SIG-M5 treated with dmso at 0.1 percent for 504 hours (cell line): ENCODE measurements at regions not wholly inside any gene's neighbourhood (a gene's known extent, or its start where the extent isn't known, plus 50 kb on each side); places are given as distances from the start of the nearest gene placed in this dataset.
"Not testable (repeated sequence)": the region's sequence is repeated elsewhere in the genome, so short reads cannot be mapped to it uniquely, and the experiment has no call there.

ENCODE experiments used
- DNase-seq: peaks from one replicate; lab custom pipeline; 2025; ENCODE audit not compliant: unreplicated experiment; lab: John Stamatoyannopoulos, UW

DNA sequence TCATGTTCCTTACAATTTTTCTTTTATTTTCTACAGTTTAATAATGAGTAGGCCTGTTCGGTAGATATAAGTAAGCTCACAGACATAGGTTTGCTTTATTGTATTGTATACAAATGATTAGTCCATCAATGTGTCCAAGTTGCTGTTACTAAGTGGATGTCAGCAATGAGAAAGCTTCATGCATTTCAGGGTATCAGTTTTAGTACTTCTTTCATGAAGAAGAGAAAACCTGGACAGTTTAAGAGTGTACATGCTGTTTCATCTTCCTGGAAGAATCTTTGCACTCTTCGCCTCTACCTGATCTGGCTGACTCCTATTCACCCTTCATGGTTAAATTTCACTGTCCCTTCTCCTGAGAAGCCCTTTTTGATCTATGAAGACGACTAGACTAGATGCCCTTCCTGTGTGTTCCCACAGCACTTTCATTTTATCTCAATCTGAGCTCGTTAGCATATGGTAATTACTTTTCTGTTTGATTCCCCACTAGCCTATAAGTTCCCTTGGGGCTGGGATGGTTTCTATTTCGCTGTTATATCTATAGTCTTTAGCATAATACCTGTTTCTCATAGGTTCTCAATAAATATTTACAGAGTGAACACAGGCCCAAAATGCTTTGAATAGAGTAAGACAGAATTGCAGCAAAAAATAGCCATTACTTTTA, 70.7 kb downstream of the CETN3 start:
- DNase-seq, result no peak

DNA sequence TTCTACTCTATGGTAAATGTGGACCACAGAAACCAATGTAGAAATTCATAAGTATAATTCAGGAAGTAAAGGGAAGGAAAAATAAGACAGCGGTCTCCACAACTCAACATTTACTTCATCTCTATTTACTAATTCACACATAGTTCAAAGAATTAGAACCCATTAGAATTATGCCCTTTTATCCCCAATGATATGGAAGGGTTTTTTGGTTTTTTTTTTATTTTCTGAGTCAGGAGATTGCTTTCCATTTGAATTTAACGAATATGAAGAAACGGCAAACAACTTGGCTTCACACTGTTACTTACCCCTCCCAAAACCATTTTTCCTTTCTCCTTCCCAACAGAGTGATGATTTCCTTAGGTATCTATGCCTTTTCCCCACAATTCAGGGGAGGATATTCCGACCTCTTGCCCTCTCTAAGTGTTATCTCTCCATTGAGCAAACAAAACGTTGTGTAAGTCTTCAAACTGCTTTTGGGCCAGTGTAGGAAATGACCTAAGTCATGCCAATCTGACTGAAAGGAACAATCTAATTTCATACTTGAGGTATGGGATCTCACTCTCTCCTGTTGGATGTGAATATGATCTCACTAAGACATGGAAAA, 72.0 kb downstream of the CETN3 start:
- no peak for DNase-seq

DNA sequence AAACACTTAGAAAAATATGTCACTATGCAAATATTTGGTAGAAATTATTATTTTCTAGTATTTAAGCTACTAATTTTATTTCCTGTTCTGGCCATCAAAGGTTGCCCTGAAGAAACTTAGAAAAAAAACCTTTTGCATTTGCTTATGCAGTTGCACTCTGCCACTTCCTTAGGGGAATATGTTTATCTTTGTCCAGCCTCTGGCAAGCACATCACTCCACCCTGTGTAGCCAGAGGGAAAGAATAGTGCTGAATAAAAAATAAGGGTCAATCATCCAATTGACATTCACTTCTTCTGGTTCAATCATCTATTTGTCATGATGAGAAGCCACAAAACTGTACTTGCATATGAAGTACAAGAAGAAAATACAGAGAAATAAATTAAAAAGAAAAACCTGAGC, 72.8 kb downstream of the CETN3 start:
- no peak for DNase-seq

DNA sequence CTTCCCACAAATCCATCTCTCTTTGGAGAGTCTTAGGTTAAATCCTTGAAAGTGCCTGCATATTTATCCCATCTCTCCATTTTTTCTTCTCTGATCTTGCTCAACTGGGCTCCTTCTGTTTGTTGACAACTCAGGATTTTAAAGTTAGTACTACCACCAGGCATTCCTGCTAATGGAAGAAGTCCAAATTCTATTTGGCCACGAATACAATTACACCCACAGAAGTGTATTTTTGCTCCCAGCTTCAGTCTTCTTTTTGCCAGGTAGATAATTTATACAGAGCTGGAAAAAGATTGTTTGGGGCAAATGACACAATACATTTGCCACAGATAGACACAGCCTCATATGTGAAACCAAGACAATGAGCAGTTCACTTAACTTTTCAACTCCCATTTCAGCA, 74.8 kb downstream of the CETN3 start:
- DNase-seq, result no peak

DNA sequence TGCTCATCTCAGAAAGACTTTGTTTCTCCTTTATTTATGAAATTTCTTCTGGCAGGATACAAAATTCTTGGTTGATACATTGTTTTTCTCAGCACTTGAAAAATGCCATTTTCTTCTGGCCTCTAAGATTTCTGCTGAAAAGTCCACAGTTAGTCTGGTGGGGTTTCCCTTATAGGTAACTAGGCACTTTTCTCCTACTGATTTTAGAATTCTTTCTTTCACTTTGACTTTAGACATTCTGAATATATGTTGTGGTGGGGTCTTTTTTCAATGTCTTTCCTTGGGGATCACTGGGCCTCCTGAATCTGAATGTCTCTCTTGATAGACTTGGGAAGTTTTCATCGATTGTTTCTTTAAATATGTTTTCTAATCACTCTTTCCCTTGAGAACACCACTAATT, 79.6 kb downstream of the CETN3 start:
- DNase-seq, result no peak

DNA sequence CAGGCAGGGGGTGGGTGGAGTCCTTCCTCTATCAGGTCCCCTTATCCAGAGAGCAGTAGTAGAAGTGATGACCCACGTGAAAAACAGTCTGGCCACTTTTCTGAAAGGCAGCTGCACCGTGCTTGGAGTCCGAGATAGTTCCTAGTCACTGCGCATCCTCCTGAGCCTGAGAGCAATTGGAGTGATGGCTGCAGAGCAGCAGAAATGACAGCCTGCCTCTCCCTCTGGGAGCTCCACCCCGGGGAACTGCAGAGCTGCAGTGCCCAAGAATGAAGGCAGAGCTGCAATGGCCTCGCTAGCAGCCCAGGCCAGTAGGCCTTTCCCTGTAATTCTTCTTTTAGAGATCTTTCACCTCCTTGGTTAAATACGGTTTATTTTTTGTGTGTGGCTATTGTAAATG, 82.6 kb downstream of the CETN3 start:
- DNase-seq, result no peak

DNA sequence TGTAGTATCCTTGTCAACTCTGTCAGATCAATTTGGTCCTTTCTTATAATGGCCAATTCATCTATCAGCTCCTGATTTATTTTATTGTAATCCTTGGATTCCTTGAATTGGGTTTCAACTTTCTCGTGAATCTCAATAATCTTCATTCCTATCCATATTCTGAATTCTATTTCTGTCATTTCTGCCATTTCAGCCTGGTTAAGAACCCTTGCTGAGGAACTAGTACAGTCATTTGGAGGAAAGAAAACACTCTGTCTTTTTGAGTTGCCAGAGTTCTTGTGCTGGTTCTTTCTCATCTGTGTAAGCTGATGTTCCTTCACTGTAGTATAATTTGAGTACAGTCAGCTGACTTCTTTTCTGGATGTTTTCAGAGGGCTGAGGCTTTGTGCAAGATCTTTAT, 84.5 kb downstream of the CETN3 start:
- DNase-seq, result no peak

DNA sequence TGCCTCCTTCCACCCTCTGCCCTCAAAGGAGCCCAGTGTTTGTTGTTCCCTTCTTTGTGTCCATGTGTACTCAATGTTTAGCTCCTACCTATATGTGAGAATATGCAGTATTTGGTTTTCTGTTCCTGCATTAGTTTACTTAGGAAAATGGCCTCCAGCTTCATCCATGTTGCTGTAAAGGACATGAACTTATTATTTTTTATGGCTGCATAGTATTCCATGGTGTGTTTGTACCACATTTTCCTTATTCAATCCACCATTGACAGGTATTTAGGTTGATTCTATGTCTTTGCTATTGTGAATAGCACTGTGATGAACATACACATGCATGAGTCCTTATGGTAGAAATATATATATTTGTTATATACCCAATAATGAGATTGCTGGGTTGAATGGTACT, 89.2 kb downstream of the CETN3 start:
- DNase-seq, result not testable (repeated sequence)

DNA sequence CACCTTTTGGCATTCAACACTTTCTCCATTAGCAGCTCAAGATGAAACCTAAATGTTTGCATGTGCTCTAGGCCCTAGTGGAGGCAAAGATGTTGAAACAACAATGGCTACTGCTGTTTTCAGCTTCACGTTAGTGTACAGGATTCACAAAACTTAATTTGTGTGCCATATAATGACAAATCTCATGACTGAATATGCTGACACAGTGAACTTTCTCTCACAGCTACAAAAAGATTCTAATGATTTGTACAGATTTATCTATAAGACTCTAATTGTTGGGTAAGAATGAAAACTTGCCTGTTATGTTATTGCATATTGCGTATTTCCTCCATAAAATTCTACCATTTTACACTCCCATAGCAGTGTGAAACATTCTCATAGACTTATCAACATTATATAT, 97.5 kb downstream of the CETN3 start:
- no peak for DNase-seq

DNA sequence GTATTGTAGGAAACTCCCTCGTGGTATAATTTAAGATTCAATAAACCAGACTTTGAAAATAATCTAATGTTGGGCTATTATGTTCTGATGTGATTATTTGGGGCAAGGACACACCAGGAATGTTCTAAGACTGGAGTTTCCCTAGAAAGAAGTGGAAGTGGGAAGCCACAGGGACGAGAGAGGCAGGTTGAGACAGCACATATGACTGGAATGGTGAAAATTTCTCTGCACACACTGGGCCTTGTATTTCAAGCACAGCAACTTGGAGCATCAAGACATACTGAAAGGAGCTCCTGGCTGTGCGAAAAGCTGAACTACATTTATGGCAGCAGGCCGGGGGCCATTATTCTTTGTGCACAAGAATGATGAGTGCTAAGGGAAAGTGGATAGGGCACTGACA, 98.2 kb downstream of the CETN3 start:
- no peak for DNase-seq

DNA sequence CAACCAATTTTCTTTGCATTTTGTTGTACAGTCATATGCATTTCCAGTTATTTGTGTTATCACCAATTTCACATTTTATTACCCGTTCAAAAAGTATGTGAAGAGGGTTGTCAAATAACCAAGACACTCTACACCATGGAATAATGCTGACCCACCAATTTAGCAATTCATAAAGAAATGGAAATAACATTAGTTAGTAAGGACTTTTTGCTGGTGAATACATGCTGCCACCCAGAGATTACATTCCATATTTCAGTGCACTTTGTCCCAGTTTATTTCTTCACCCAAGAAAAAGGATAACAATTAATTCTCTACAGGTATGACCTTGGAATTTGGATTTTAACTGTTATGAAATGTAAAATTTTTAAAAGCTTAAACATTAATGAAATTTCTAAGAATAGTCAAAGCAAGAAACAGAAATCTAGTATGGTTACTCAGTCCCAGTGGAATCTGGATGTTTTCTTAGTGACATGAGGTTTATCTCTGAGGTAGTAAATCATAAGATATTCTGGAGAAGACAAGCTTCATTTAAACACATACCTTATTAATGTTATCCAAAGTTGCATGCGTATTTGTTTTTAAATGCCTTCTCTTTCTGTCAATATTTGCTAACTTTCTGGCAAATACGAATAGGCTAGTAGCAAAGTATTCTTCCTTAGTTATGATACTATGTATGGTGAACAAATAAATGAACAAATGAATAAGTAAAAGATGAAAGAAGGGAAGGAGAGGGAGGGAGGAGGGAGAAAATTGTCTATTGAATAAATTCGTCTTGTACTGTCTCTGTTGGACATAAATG, 100.6 kb downstream of the CETN3 start:
- no peak for DNase-seq

DNA sequence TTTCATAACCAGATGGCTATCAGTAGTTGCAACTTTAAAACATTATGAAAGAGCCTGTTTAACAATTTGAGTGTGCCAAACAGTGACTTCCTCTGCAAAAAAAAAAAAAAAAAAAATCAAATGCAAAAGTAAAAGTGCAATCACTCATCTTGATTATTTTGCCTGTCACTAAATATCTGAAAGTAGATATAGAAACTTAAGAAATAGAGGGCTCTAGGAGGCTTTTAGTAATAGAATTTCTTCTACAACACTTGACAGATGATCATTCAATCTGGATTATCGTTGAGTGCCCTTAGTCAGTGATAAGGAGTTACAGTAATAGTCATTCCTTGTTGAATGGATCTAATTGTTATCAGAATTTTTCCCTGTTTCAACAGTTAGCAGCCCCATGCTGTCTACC, 101.8 kb downstream of the CETN3 start:
- DNase-seq, result no peak

DNA sequence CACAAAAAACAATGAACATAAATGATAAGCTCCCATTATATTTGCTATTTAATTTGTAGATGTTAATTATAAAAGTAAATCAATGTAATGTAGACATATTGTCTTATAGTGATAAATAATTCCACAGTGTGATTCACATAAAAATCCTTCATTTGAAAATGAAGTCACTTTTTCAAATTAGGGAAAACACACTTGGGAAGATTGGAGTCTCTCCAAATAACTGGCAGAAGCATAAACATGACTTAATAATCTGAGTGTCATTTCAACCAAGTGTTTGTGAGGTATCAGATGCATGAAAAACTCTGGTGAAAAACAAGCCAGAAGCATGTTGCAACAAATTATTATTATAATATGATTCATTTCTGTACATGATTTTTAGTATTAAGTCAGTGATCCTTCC, 102.2 kb downstream of the CETN3 start:
- no peak for DNase-seq

DNA sequence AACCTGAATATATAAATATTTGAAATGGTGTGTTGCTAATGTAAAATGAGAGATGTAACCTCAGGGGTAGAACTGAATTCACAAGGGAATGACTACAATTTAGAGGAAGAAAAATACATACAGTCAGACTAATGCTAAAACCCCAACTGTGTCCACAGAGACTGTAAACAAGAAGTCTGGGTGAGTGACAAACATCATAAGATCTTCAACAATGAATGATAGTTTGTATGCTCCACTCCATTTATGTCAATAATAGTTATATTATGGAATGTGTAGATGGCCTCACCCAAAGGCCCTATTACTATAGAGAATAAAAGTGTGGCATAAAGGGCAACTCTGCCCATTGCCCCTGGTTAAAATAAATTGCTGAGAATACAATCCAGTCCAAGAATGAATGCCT, 102.9 kb downstream of the CETN3 start:
- DNase-seq, result no peak

DNA sequence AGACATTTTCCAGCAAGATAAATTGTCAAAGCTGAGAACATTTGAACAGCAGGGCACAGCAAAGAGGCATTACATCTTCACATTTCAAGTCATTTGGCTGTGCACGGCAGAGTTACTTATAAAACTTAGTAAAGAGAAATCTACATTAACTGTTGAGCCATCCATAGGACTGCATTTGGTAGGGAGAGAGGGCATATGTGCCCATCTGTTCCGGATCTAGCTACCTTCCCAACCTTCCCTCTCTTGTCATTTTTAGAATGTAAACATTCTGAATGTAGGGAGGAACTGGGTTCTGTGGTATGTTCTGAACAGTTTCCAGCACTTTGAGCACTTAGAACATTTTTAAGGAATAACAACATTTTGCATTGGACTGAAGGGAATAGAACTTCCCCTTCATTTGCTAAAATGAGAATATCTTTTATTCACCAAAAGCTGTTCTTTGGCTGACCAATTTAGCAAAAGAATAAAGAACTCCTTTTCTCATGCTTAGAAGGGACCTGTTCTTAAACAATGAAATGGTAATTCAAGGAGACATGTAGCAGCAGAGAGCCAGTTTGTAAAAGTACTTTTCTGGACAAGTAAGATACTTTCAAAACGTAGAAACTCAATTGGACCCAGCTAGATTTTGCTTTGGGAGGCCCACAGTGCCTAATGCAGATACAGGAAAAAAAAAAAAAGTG, 104.4 kb downstream of the CETN3 start:
- DNase-seq, result no peak

DNA sequence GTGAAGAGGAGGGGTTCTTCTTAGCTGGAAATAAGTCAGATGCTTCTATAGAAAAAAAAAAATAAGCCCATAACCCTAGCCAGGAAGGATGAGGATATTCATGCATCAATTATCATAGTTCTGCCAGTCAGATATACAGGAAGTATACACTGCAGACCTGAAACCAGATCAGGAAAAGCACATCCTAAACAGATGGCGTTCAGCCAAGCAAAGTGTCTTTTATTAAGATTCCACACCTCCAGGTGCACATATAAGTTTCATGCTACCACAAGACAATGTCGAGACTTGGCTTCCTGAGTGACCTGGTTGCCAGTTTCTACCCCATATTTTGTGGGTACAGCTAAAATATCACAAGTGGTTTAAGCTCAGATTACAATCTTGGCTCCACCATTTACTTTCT, 108.3 kb downstream of the CETN3 start:
- DNase-seq, result no peak

DNA sequence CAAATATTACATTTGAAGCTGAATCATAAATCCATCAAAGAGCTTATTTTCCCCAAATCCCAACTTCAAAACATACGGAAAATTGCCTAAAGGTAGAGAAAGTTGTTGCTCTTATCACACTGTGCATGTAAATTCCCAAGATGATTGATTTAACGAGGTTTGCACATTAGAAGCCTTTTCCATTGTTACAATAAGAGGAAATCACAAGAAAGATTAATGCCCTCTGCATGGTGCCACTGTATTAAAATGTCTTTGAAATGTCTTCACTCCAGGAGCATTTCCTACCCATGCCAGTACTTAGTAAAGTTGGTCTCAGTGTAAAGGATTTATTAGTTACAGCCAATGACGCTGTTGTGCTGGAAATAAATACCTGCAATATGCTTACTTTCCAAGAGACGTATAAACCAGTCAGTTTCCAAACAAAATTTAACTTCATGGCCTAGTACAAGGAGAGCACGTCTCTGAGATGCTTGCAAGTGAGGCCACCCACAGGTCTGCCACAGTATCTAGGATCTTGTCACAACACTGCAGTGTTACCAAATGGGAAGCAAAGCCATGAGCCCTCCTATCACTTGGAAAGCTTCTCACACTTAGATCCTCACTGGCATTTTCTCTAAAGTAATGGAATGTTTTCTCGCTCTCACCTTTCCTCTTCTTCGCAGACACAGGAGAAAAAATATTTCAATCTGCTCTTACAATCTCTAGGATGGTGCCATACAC, 112.4 kb downstream of the CETN3 start:
- no peak for DNase-seq

DNA sequence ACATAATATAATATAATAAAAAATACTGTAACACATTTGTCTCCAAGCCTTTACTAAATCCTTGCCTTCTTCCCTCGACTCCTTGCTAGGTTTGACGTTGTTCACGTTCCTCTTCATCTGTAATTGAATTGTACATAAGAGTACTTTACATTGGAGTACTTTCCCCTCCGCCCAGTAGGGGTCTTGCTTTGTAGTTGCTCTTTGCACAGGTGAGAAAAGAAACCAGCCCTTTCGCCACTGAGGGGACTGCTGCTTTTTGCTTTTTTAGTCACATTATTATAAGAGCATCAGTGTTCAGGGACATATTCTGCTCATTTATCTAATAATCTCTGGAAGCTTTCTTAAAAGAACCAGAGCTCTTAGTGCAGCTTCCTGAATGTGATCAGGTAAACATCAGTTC, 115.0 kb downstream of the CETN3 start:
- no peak for DNase-seq

DNA sequence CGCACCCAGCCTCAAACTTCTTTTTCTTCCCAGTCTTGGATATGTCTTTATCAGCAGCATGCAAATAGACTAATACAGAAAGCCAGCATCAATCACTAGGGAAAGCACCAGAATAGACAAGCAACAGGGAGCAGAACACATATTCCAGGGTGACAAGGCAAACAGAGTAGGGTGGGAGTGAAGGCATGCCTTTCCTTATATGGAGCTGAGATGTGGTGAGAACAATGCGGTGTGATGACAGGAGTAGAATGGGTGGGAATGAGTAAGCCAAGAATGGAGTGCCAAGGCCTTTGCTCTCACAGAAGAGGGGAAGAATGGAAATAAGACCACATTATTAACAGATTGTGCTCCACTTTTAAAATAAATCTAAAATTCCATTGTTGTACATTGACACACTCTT, 115.6 kb downstream of the CETN3 start:
- no peak for DNase-seq

DNA sequence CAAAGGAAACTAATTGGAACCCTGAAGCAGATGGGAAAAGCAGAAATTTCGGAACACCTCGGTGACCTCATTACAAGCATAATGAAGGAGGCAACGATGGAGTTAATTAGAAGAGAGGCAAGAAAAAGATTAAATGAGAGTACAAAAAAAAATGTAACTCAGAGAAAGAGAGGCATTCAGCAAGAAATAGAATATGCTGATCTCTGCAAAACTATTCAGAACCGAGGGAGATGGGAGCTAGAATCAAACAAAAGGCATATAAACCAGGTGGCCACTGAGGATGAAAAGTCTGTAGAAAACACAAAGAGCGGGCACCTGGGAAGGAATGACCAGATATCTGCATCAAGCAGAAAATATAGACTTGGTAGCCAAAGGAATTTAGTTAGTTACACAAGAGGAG, 118.9 kb downstream of the CETN3 start:
- DNase-seq, result no peak

DNA sequence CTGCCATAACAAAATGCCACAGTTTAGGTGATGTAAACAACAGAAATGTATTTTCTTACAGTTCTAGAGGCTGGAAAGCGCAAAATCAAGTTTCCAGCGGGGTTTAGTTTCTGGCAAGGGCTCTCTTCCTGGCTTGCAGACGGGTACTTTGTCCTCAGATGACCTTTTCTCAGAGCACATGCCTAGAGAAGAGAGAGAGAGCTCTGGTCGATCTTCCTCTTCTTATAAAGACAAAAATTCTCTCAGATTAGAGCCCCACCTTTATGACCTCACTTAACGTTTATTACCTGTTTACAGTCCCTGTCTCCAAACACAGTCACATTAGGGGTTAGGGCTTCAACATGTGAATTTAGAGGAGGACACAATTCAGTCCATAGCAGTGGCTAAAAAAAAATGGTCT, 119.7 kb downstream of the CETN3 start:
- DNase-seq, result no peak
